Liver (tissue), 8 donors: ENCODE measurements at regions not wholly inside any gene's neighbourhood (a gene's known extent, or its start where the extent isn't known, plus 50 kb on each side); places are given as distances from the start of the nearest gene placed in this dataset.

Experiments
- DNase-seq: peaks from one replicate; pipeline ENCODE4 v3.0.0-alpha.2; 2017; ENCODE audit warnings: low spot score
- H3K27ac ChIP-seq, 2 donors: one replicate each; pipeline ENCODE4 v1.7.0; 2013; ENCODE audit warnings: inconsistent platforms in 2 of 2, low read length in 2 of 2, control low read depth in 1 of 2, low read depth in 1 of 2, mild to moderate bottlenecking in 1 of 2
- H3K27me3 ChIP-seq, 4 donors: one replicate each; pipeline versions ENCODE4 v1.6.1 to v1.7.0; 2013; ENCODE audit warnings: low read length in 3 of 4, inconsistent platforms in 1 of 4, mild to moderate bottlenecking in 1 of 4, moderate library complexity in 1 of 4; ENCODE audit not compliant: control insufficient read depth in 4 of 4, insufficient read depth in 4 of 4
- H3K36me3 ChIP-seq, 4 donors: one replicate each; pipeline versions ENCODE4 v1.6.1 to v1.7.0; 2013; ENCODE audit warnings: low read length in 3 of 4, mild to moderate bottlenecking in 3 of 4, low read depth in 1 of 4, moderate library complexity in 1 of 4; ENCODE audit not compliant: control insufficient read depth in 4 of 4, insufficient read depth in 3 of 4
- H3K4me1 ChIP-seq, 4 donors: one replicate each; pipeline versions ENCODE4 v1.6.1 to v1.7.0; 2013; ENCODE audit warnings: low read length in 3 of 4, mild to moderate bottlenecking in 3 of 4, moderate library complexity in 1 of 4; ENCODE audit not compliant: control insufficient read depth in 4 of 4, insufficient read depth in 4 of 4
- H3K4me3 ChIP-seq, 3 donors: one replicate each; pipeline versions ENCODE4 v1.6.1 to v1.7.0; 2013; ENCODE audit warnings: low read length in 3 of 3, control low read depth in 1 of 3, low read depth in 1 of 3, mild to moderate bottlenecking in 1 of 3
- H3K9ac ChIP-seq, 2 donors: one replicate each; pipeline ENCODE4 v1.7.0; 2013; ENCODE audit warnings: low read length in 2 of 2, mild to moderate bottlenecking in 2 of 2, moderate library complexity in 2 of 2, control low read depth in 1 of 2, low read depth in 1 of 2
- H3K9me3 ChIP-seq, 4 donors: one replicate each; pipeline versions ENCODE4 v1.6.1 to v1.7.0; 2013; ENCODE audit warnings: low read length in 3 of 4; ENCODE audit not compliant: control insufficient read depth in 4 of 4
- EGR1 ChIP-seq, 2 donors: IDR thresholded peaks; 2 replicates each; pipeline ENCODE4 v1.6.1; 2016 to 2018; ENCODE audit warnings: antibody characterized with exemption in 2 of 2, low read depth in 2 of 2
- FOXA1 ChIP-seq: IDR thresholded peaks from 2 replicates; pipeline ENCODE4 v1.6.1; 2016; ENCODE audit warnings: antibody characterized with exemption
- FOXA2 ChIP-seq: IDR thresholded peaks from 2 replicates; pipeline ENCODE4 v1.6.1; 2016; ENCODE audit warnings: antibody characterized with exemption
- GABPA ChIP-seq, 2 donors: IDR thresholded peaks in 1 of 2; conservative IDR thresholded peaks in 1 of 2; 2 replicates each; pipeline ENCODE4 v1.6.1; 2016; ENCODE audit warnings: antibody characterized with exemption in 2 of 2, mild to moderate bottlenecking in 1 of 2, moderate library complexity in 1 of 2
- HNF4A ChIP-seq, 2 donors: conservative IDR thresholded peaks; 2 replicates each; pipeline ENCODE4 v1.6.1; 2016; ENCODE audit warnings: antibody characterized with exemption in 2 of 2, mild to moderate bottlenecking in 2 of 2
- HNF4G ChIP-seq: IDR thresholded peaks from 2 replicates; pipeline ENCODE4 v1.6.1; 2016; ENCODE audit warnings: antibody characterized with exemption
- JUND ChIP-seq, 2 donors: IDR thresholded peaks; 2 replicates each; pipeline ENCODE4 v1.6.1; 2016; ENCODE audit warnings: antibody characterized with exemption in 2 of 2
- NR2F2 ChIP-seq: IDR thresholded peaks from 2 replicates; pipeline ENCODE4 v1.6.1; 2016; ENCODE audit warnings: antibody characterized with exemption
- RAD21 ChIP-seq, 2 donors: IDR thresholded peaks; 2 replicates each; pipeline ENCODE4 v1.6.1; 2016; ENCODE audit warnings: antibody characterized with exemption in 2 of 2, mild to moderate bottlenecking in 2 of 2
- RXRA ChIP-seq, 2 donors: IDR thresholded peaks; 2 replicates each; pipeline ENCODE4 v1.6.1; 2017 to 2018; ENCODE audit warnings: antibody characterized with exemption in 2 of 2, mild to moderate bottlenecking in 1 of 2
- SP1 ChIP-seq: IDR thresholded peaks from 2 replicates; pipeline ENCODE4 v1.6.1; 2018; ENCODE audit warnings: antibody characterized with exemption, mild to moderate bottlenecking
- TAF1 ChIP-seq: conservative IDR thresholded peaks from 2 replicates; pipeline ENCODE4 v1.6.1; 2016; ENCODE audit warnings: antibody characterized with exemption, mild to moderate bottlenecking
- YY1 ChIP-seq: IDR thresholded peaks from 2 replicates; pipeline ENCODE4 v1.6.1; 2016; ENCODE audit warnings: antibody characterized with exemption, mild to moderate bottlenecking
- WGBS: extraction: QIAGEN DNeasy Blood & Tissue Kit; methylation state at CpG from one replicate; pipeline ENCODE4 v1.1.7; 2013; 5-methylcytosine and 5-hydroxymethylcytosine counted together
- TF ChIP-seq, protein P1 (sequence below): IDR thresholded peaks from 2 replicates; pipeline ENCODE4 v1.6.1; 2016; ENCODE audit warnings: antibody characterized with exemption, mild to moderate bottlenecking
- TF ChIP-seq, protein P2 (sequence below): IDR thresholded peaks from 2 replicates; pipeline ENCODE4 v1.6.1; 2016; ENCODE audit warnings: antibody characterized with exemption
- TF ChIP-seq, protein P3 (sequence below): IDR thresholded peaks from 2 replicates; pipeline ENCODE4 v1.6.1; 2016; ENCODE audit warnings: antibody characterized with exemption
- TF ChIP-seq, protein P4 (sequence below): IDR thresholded peaks from 2 replicates; pipeline ENCODE4 v1.6.1; 2016; ENCODE audit warnings: antibody characterized with exemption
- TF ChIP-seq, protein P5 (sequence below): fragments of 150-350 bp; IDR thresholded peaks from 2 replicates; pipeline ENCODE4 v1.5.1; 2017; ENCODE audit warnings: improper control_type of control experiment, low read depth, low read length; ENCODE audit not compliant: missing input control
- donor health status: healthy.
- donor health status: healthy.
- donor health status: healthy.
- donor health status: healthy.
- donor health status: healthy.

DNA sequence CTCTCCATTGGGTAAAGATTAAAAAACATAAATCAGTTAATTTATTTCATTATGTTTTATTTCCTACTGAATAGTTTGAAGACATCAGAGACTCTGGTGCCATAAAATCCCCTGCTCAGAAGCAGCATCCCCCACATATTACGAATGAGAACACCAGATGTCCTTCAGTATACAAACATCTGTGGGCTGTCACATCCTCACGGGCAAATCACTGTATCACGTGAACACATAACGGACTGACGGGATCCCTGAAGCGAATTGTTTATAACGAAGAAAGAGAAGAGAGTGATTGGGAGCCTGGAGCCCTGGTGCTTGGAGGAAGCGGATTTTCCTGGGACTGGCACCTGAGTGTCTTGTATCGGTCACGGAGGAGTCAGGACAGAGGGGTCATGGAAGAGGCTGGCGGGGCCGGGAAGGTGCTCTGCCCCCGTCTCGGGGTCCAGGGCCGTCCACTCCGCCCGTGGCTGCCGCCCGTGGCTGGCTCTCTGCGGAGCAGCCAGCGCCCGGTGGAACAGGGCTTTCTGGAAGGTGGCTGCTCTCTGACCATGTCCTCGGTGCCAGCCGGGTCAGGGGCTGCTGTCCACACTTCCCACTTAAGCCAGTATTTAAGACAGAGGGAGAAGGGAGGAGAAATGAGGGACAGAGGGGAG is 452.7 kb upstream of the FAT1 start:
- Histone ChIP-seq H3K36me3 (no peaks in the 10 kb centered on the region), H3K4me1 (no peaks in the 10 kb centered on the region), H3K4me3 (no peak overlapping the region), H3K9ac (no peak overlapping the region), H3K27ac (no peak overlapping the region), H3K9me3 (no peaks in the 10 kb centered on the region), H3K27me3 (peaks cover 0 to 2% (median 0%) of the 10 kb centered on the region in 4 donors)
- WGBS: 88% methylated on average over 24 of the region's 24 CpGs
- TF ChIP-seq EGR1 (IDR thresholded peaks at IDR 0.05; ENCODE audit: low read depth in 2 of 2): no peak
- TF ChIP-seq HNF4A (conservative IDR thresholded peaks at IDR 0.05): no peak
- TF ChIP-seq RAD21 (IDR thresholded peaks at IDR 0.05): no peak
- TF ChIP-seq, protein P1, sequence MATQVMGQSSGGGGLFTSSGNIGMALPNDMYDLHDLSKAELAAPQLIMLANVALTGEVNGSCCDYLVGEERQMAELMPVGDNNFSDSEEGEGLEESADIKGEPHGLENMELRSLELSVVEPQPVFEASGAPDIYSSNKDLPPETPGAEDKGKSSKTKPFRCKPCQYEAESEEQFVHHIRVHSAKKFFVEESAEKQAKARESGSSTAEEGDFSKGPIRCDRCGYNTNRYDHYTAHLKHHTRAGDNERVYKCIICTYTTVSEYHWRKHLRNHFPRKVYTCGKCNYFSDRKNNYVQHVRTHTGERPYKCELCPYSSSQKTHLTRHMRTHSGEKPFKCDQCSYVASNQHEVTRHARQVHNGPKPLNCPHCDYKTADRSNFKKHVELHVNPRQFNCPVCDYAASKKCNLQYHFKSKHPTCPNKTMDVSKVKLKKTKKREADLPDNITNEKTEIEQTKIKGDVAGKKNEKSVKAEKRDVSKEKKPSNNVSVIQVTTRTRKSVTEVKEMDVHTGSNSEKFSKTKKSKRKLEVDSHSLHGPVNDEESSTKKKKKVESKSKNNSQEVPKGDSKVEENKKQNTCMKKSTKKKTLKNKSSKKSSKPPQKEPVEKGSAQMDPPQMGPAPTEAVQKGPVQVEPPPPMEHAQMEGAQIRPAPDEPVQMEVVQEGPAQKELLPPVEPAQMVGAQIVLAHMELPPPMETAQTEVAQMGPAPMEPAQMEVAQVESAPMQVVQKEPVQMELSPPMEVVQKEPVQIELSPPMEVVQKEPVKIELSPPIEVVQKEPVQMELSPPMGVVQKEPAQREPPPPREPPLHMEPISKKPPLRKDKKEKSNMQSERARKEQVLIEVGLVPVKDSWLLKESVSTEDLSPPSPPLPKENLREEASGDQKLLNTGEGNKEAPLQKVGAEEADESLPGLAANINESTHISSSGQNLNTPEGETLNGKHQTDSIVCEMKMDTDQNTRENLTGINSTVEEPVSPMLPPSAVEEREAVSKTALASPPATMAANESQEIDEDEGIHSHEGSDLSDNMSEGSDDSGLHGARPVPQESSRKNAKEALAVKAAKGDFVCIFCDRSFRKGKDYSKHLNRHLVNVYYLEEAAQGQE: no peak
- TF ChIP-seq NR2F2: no peak
- TF ChIP-seq, protein P2, sequence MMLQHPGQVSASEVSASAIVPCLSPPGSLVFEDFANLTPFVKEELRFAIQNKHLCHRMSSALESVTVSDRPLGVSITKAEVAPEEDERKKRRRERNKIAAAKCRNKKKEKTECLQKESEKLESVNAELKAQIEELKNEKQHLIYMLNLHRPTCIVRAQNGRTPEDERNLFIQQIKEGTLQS: no peak
- no peak for TF ChIP-seq SP1
- no peak for TF ChIP-seq YY1
- no peak for TF ChIP-seq FOXA1
- TF ChIP-seq TAF1: no peak
- TF ChIP-seq, protein P3, sequence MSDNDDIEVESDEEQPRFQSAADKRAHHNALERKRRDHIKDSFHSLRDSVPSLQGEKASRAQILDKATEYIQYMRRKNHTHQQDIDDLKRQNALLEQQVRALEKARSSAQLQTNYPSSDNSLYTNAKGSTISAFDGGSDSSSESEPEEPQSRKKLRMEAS: no peak
- no peak for TF ChIP-seq GABPA (IDR thresholded peaks at IDR 0.05 in 1 of 2, conservative IDR thresholded peaks at IDR 0.05 in 1 of 2)
- no peak for TF ChIP-seq FOXA2
- TF ChIP-seq RXRA (IDR thresholded peaks at IDR 0.05): no peak
- no peak for TF ChIP-seq JUND (IDR thresholded peaks at IDR 0.05)
- TF ChIP-seq, protein P4, sequence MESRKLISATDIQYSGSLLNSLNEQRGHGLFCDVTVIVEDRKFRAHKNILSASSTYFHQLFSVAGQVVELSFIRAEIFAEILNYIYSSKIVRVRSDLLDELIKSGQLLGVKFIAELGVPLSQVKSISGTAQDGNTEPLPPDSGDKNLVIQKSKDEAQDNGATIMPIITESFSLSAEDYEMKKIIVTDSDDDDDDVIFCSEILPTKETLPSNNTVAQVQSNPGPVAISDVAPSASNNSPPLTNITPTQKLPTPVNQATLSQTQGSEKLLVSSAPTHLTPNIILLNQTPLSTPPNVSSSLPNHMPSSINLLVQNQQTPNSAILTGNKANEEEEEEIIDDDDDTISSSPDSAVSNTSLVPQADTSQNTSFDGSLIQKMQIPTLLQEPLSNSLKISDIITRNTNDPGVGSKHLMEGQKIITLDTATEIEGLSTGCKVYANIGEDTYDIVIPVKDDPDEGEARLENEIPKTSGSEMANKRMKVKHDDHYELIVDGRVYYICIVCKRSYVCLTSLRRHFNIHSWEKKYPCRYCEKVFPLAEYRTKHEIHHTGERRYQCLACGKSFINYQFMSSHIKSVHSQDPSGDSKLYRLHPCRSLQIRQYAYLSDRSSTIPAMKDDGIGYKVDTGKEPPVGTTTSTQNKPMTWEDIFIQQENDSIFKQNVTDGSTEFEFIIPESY: no peak
- TF ChIP-seq HNF4G: no peak
- TF ChIP-seq, protein P5, sequence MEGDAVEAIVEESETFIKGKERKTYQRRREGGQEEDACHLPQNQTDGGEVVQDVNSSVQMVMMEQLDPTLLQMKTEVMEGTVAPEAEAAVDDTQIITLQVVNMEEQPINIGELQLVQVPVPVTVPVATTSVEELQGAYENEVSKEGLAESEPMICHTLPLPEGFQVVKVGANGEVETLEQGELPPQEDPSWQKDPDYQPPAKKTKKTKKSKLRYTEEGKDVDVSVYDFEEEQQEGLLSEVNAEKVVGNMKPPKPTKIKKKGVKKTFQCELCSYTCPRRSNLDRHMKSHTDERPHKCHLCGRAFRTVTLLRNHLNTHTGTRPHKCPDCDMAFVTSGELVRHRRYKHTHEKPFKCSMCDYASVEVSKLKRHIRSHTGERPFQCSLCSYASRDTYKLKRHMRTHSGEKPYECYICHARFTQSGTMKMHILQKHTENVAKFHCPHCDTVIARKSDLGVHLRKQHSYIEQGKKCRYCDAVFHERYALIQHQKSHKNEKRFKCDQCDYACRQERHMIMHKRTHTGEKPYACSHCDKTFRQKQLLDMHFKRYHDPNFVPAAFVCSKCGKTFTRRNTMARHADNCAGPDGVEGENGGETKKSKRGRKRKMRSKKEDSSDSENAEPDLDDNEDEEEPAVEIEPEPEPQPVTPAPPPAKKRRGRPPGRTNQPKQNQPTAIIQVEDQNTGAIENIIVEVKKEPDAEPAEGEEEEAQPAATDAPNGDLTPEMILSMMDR: no peak
- DNase-seq: no peak
